IMR-90 (cell line): ENCODE measurements at regions not wholly inside any gene's neighbourhood (a gene's known extent, or its start where the extent isn't known, plus 50 kb on each side); places are given as distances from the start of the nearest gene placed in this dataset.

Experiments used
- ATAC-seq: fragments of 200-7000 bp; cut with Tn5 transposase; 2 replicates; pipeline ENCODE4 v1.9.1; 2020; ENCODE audit warnings: low read depth, mild to moderate bottlenecking, moderate library complexity
- BruUV-seq: library from RNA; stranded (reverse); fragments of 400-500 nt; replicated peaks from 2 replicates; lab custom pipeline; 2021; lab: Mats Ljungman, UMichigan
- CTCF ChIA-PET: fragments of 300-600 bp; formaldehyde crosslinking; extraction: SDS; loops from one replicate; lab custom pipeline; 2021; ENCODE audit warnings: antibody characterized with exemption; lab: Yijun Ruan, JAX
- POLR2A ChIA-PET: fragments of 300-600 bp; sonication (Branson Sonifier 250); formaldehyde crosslinking; loops from one replicate; lab custom pipeline; 2022; ENCODE audit warnings: antibody characterized with exemption; ENCODE audit not compliant: unreplicated experiment; lab: Charles Lee
- DNase-seq: peaks from one replicate; pipeline ENCODE4 v3.0.0; 2013
- H2AFZ ChIP-seq: replicated peaks from 2 replicates; pipeline ENCODE3; 2013; ENCODE audit warnings: low read length, mild to moderate bottlenecking; ENCODE audit not compliant: poor library complexity
- H2AK5ac ChIP-seq: 2 replicates; pipeline ENCODE4 v1.6.1; 2013; ENCODE audit warnings: low read depth, low read length, inconsistent platforms
- H2AK9ac ChIP-seq: replicated peaks from 2 replicates; pipeline ENCODE3; 2013; ENCODE audit warnings: mild to moderate bottlenecking, low read depth, low read length, moderate library complexity; ENCODE audit not compliant: poor library complexity
- H2BK120ac ChIP-seq: 2 replicates; pipeline ENCODE4 v1.6.1; 2013; ENCODE audit warnings: low read depth, low read length, inconsistent platforms
- H2BK15ac ChIP-seq: 3 replicates; pipeline ENCODE4 v1.6.1; 2013; ENCODE audit warnings: low read depth, low read length, inconsistent platforms
- H2BK20ac ChIP-seq: 2 replicates; pipeline ENCODE4 v1.6.1; 2013; ENCODE audit warnings: low read depth, mild to moderate bottlenecking, inconsistent platforms, low read length, moderate library complexity
- H2BK5ac ChIP-seq: 2 replicates; pipeline ENCODE4 v1.6.1; 2013; ENCODE audit warnings: mild to moderate bottlenecking, low read depth, low read length, inconsistent platforms; ENCODE audit not compliant: poor library complexity, severe bottlenecking
- H3K14ac ChIP-seq: replicated peaks from 2 replicates; pipeline ENCODE4 v1.6.1; 2013; ENCODE audit warnings: low read depth, low read length, inconsistent platforms
- H3K18ac ChIP-seq: 2 replicates; pipeline ENCODE4 v1.6.1; 2013; ENCODE audit warnings: low read depth, low read length, control low read depth
- H3K23ac ChIP-seq: 2 replicates; pipeline ENCODE4 v1.6.1; 2013; ENCODE audit warnings: low read depth, low read length, inconsistent platforms
- H3K27ac ChIP-seq: 2 replicates; pipeline ENCODE4 v1.5.1; 2013; ENCODE audit warnings: mild to moderate bottlenecking, control low read depth, low read length; ENCODE audit not compliant: insufficient read depth
- H3K27me3 ChIP-seq: 2 replicates; pipeline ENCODE4 v1.6.1; 2013; ENCODE audit warnings: low read length; ENCODE audit not compliant: control insufficient read depth, insufficient read depth
- H3K36me3 ChIP-seq: 2 replicates; pipeline ENCODE4 v1.6.1; 2013; ENCODE audit warnings: low read length, mixed read lengths; ENCODE audit not compliant: control insufficient read depth, insufficient read depth
- H3K4ac ChIP-seq: 2 replicates; pipeline ENCODE4 v1.6.1; 2013; ENCODE audit warnings: low read depth, low read length, inconsistent platforms
- H3K4me1 ChIP-seq: 2 replicates; pipeline ENCODE4 v1.6.1; 2013; ENCODE audit warnings: low read length, mixed read lengths; ENCODE audit not compliant: control insufficient read depth, insufficient read depth
- H3K4me2 ChIP-seq: 2 replicates; pipeline ENCODE4 v1.6.1; 2013; ENCODE audit warnings: low read depth, mild to moderate bottlenecking, control low read depth, low read length, moderate library complexity
- H3K4me3 ChIP-seq: 2 replicates; pipeline ENCODE4 v1.5.1; 2013; ENCODE audit warnings: low read depth, mild to moderate bottlenecking, control low read depth, low read length, moderate library complexity; ENCODE audit not compliant: insufficient read depth
- H3K56ac ChIP-seq: 2 replicates; pipeline ENCODE4 v1.6.1; 2013; ENCODE audit warnings: low read length, inconsistent platforms; ENCODE audit not compliant: insufficient read depth; ENCODE audit errors: extremely low read depth
- H3K79me1 ChIP-seq, 2 experiments: 2 replicates each; pipeline ENCODE4 v1.6.1; 2013; ENCODE audit warnings: low read length in 2 of 2, inconsistent platforms in 1 of 2, low read depth in 1 of 2
- H3K9ac ChIP-seq: 2 replicates; pipeline ENCODE4 v1.6.1; 2013; ENCODE audit warnings: low read depth, low read length, control low read depth
- H3K9me1 ChIP-seq: 2 replicates; pipeline ENCODE4 v1.6.1; 2013; ENCODE audit warnings: low read length, inconsistent platforms; ENCODE audit not compliant: insufficient read depth
- H3K9me3 ChIP-seq: 2 replicates; pipeline ENCODE4 v1.6.1; 2013; ENCODE audit warnings: low read length; ENCODE audit not compliant: control insufficient read depth, insufficient read depth
- H4K20me1 ChIP-seq: 2 replicates; pipeline ENCODE4 v1.6.1; 2013; ENCODE audit warnings: low read length, inconsistent platforms; ENCODE audit not compliant: insufficient read depth
- H4K5ac ChIP-seq: 2 replicates; pipeline ENCODE4 v1.6.1; 2013; ENCODE audit warnings: mild to moderate bottlenecking, low read depth, low read length, control low read depth
- H4K8ac ChIP-seq, 2 experiments: 2 replicates each; pipeline ENCODE4 v1.6.1; 2013; ENCODE audit warnings: low read depth in 2 of 2, low read length in 2 of 2, control low read depth in 1 of 2, inconsistent platforms in 1 of 2
- H4K91ac ChIP-seq: 2 replicates; pipeline ENCODE4 v1.6.1; 2013; ENCODE audit warnings: low read depth, low read length, inconsistent platforms; ENCODE audit not compliant: insufficient read depth
- BHLHE40 ChIP-seq: fragments of 150-350 bp; IDR thresholded peaks from 2 replicates; pipeline ENCODE4 v1.6.1; 2016; ENCODE audit warnings: mild to moderate bottlenecking, low read depth, low read length
- CEBPB ChIP-seq: IDR thresholded peaks from 2 replicates; pipeline ENCODE4 v1.6.1; 2012; ENCODE audit warnings: low read depth, low read length, improper control_type of control experiment
- CHD1 ChIP-seq: IDR thresholded peaks from 2 replicates; pipeline ENCODE4 v1.6.1; 2012; ENCODE audit warnings: low read depth, low read length, improper control_type of control experiment
- CTCF ChIP-seq: conservative IDR thresholded peaks from 2 replicates; pipeline ENCODE4 v1.5.1; 2012; ENCODE audit warnings: mild to moderate bottlenecking, low read depth, low read length, improper control_type of control experiment
- ELK1 ChIP-seq: fragments of 150-350 bp; IDR thresholded peaks from 2 replicates; pipeline ENCODE4 v1.6.1; 2016; ENCODE audit warnings: low read depth, mild to moderate bottlenecking, low read length, moderate library complexity, borderline replicate concordance
- FOS ChIP-seq: fragments of 150-350 bp; IDR thresholded peaks from 2 replicates; pipeline ENCODE4 v1.6.1; 2016; ENCODE audit warnings: low read depth, low read length
- MAFK ChIP-seq: IDR thresholded peaks from 2 replicates; pipeline ENCODE4 v1.6.1; 2012; ENCODE audit warnings: low read depth, low read length, improper control_type of control experiment
- MAZ ChIP-seq: IDR thresholded peaks from 2 replicates; pipeline ENCODE4 v1.6.1; 2012; ENCODE audit warnings: low read depth, mild to moderate bottlenecking, low read length, improper control_type of control experiment, moderate library complexity, borderline replicate concordance
- MXI1 ChIP-seq: IDR thresholded peaks from 2 replicates; pipeline ENCODE4 v1.6.1; 2012; ENCODE audit warnings: low read depth, mild to moderate bottlenecking, low read length, moderate library complexity, borderline replicate concordance
- NFE2L2 ChIP-seq: fragments of 150-350 bp; IDR thresholded peaks from 2 replicates; pipeline ENCODE4 v1.6.1; 2016; ENCODE audit warnings: low read depth, mild to moderate bottlenecking, low read length
- POLR2A ChIP-seq: IDR thresholded peaks from 2 replicates; pipeline ENCODE4 v1.6.1; 2012; ENCODE audit warnings: mild to moderate bottlenecking, low read depth, low read length
- RAD21 ChIP-seq: IDR thresholded peaks from 2 replicates; pipeline ENCODE4 v1.6.1; 2012; ENCODE audit warnings: low read length, improper control_type of control experiment
- RFX5 ChIP-seq: IDR thresholded peaks from 2 replicates; pipeline ENCODE4 v1.8.0; 2012; ENCODE audit warnings: low read depth, mild to moderate bottlenecking, low read length, moderate library complexity
- SMC3 ChIP-seq: fragments of 150-350 bp; IDR thresholded peaks from 2 replicates; pipeline ENCODE4 v1.6.1; 2016; ENCODE audit warnings: low read depth, mild to moderate bottlenecking, antibody characterized with exemption, low read length, moderate library complexity
- WGBS, 2 experiments: methylation state at CpG; one replicate each; pipeline versions ENCODE4 v1.1.5 to v1.1.7; 2013; ENCODE audit warnings: missing lambda C conversion rate in 2 of 2; ENCODE audit not compliant: insufficient read length in 1 of 2; ENCODE audit errors: extremely low coverage in 2 of 2; 5-methylcytosine and 5-hydroxymethylcytosine counted together
- dilution Hi-C: fragments of 300-500 bp; cut with HindIII; formaldehyde crosslinking; loops from one replicate; pipeline ENCODE4 v1.14.3; 2018; ENCODE audit warnings: low sequenced_read_pairs; ENCODE audit not compliant: unreplicated experiment
- in situ Hi-C: fragments of 300-500 bp; cut with MboI; formaldehyde crosslinking; loops from 3 replicates; pipeline ENCODE4 v1.14.3; 2019; ENCODE audit warnings: low sequenced_read_pairs, inconsistent platforms, mixed read lengths
- intact Hi-C: fragments of 100-400 bp; cut with micrococcal nuclease; formaldehyde crosslinking; loops from 2 replicates; pipeline ENCODE4 v1.10.0; 2022
- TF ChIP-seq, protein P1 (sequence below): fragments of 150-350 bp; IDR thresholded peaks from 2 replicates; pipeline ENCODE4 v1.6.1; 2017; ENCODE audit warnings: mild to moderate bottlenecking, antibody characterized with exemption, low read length, low read depth

DNA sequence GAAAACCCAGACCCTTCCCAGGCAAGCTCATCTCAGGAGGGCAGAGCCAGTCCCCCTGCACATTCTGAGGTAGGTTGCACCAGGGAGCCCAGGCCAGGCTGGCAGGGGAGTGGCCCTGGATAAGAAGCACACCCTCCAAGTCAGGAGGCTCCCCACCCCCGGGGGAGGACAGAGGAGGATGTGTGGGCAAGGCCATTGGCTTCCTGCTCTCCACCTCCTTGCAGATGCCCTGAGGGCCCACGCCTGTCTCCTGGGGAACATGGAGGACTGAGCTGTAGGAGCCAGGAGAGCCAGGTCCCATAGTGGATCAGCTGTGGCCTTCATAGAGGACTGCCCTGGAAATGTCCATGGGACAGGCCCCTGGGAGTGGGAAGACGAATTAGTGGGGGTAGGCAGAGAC lies 126.7 kb downstream of the IRF8 start:
- WGBS, 2 experiments, result 83% methylated on average over 1 of the region's 3 CpGs; no CpG with 5 or more reads in 1 of the 2 experiments

More for the DNA sequence above, 126.7 kb downstream of the IRF8 start:
- no peak overlapping the region for H2BK15ac ChIP-seq
- peaks cover 24% of the 10 kb centered on the region for H3K9me3 ChIP-seq
- no peak overlapping the region for H4K91ac ChIP-seq
- no peak overlapping the region for H2AFZ ChIP-seq
- no peaks in the 10 kb centered on the region for H3K9me1 ChIP-seq
- no peaks in the 10 kb centered on the region for H4K20me1 ChIP-seq
- no peak overlapping the region for H2BK20ac ChIP-seq
- H2AK5ac ChIP-seq, result no peak overlapping the region
- no TSS peak for BruUV-seq
- in situ Hi-C loops, result no loop called here
- H3K4me3 ChIP-seq, result no peak overlapping the region
- no peak overlapping the region for H2BK5ac ChIP-seq
- ATAC-seq (no peak), DNase-seq (no peak)
- H3K18ac ChIP-seq, result no peak overlapping the region
- dilution Hi-C loops, result no loop called here
- TF ChIP-seq POLR2A (no peak), MAFK (no peak), MAZ (no peak), CHD1 (no peak), CTCF (no peak), RAD21 (no peak), BHLHE40 (no peak), RFX5 (no peak), SMC3 (no peak), CEBPB (no peak), ELK1 (no peak), FOS (no peak), MXI1 (no peak), NFE2L2 (no peak)
- TF ChIP-seq, protein P1, sequence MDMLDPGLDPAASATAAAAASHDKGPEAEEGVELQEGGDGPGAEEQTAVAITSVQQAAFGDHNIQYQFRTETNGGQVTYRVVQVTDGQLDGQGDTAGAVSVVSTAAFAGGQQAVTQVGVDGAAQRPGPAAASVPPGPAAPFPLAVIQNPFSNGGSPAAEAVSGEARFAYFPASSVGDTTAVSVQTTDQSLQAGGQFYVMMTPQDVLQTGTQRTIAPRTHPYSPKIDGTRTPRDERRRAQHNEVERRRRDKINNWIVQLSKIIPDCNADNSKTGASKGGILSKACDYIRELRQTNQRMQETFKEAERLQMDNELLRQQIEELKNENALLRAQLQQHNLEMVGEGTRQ, result no peak
- no peak overlapping the region for H3K9ac ChIP-seq
- ChIA-PET POLR2A (no interaction called here), CTCF (no interaction called here)
- H3K27ac ChIP-seq, result no peak overlapping the region
- H3K56ac ChIP-seq, result no peak overlapping the region
- peaks cover 1% of the 10 kb centered on the region; the same call in 1 of the 2 replicates for H3K4me1 ChIP-seq
- no peak overlapping the region for H3K4ac ChIP-seq
- H2BK120ac ChIP-seq, result no peak overlapping the region
- H4K5ac ChIP-seq, result no peak overlapping the region
- H3K27me3 ChIP-seq, result peaks cover 57% of the 10 kb centered on the region
- intact Hi-C loops, result no loop called here
- no peak overlapping the region for H3K4me2 ChIP-seq
- no peak overlapping the region for H3K23ac ChIP-seq
- H3K14ac ChIP-seq, result no peak overlapping the region
- H4K8ac ChIP-seq, result no peak overlapping the region
- no peaks in the 10 kb centered on the region for H3K79me1 ChIP-seq
- no peaks in the 10 kb centered on the region for H3K36me3 ChIP-seq
- H2AK9ac ChIP-seq, result peak overlapping the region; percentile 65
